Activated T-helper 2 cell treated with anti-CD3 and anti-CD28 coated beads, Interferon-gamma antibody, Interleukin-2, Interleukin-4, amounts not matched to agents 10 μg/mL and 5 μg/mL and 100 μg/mL, durations not matched to agents 14 hours and 24 hours and 36 hours (primary cell): ENCODE measurements at regions not wholly inside any gene's neighbourhood (a gene's known extent, or its start where the extent isn't known, plus 50 kb on each side); places are given as distances from the start of the nearest gene placed in this dataset.

ENCODE experiments used
- DNase-seq: peaks from one replicate; pipeline ENCODE4 v3.0.0; 2021; ENCODE audit warnings: low spot score
- H3K27ac Mint-ChIP-seq: one replicate; pipeline ENCODE4 v1.8.0; 2021; ENCODE audit warnings: mixed read lengths
- H3K27me3 Mint-ChIP-seq: one replicate; pipeline ENCODE4 v1.8.0; 2021; ENCODE audit warnings: low read depth, mixed read lengths
- H3K36me3 Mint-ChIP-seq: one replicate; pipeline ENCODE4 v1.8.0; 2021; ENCODE audit warnings: low read depth, mixed read lengths
- H3K4me1 Mint-ChIP-seq: one replicate; pipeline ENCODE4 v1.8.0; 2021; ENCODE audit warnings: low read depth, mixed read lengths
- H3K4me3 Mint-ChIP-seq: one replicate; pipeline ENCODE4 v1.8.0; 2021; ENCODE audit warnings: low read depth, mild to moderate bottlenecking, moderate library complexity, mixed read lengths
- H3K9me3 Mint-ChIP-seq: one replicate; pipeline ENCODE4 v1.8.0; 2021; ENCODE audit warnings: mixed read lengths
- intact Hi-C: fragments of 100-400 bp; cut with micrococcal nuclease; formaldehyde crosslinking; loops from one replicate; pipeline ENCODE4 v1.15.1; 2023

- Mint-ChIP-seq H3K27me3 (peaks cover 5% of the 10 kb centered on the region), H3K4me3 (no peak overlapping the region), H3K36me3 (no peaks in the 10 kb centered on the region), H3K27ac (no peak overlapping the region), H3K4me1 (no peaks in the 10 kb centered on the region), H3K9me3 (peaks cover 10% of the 10 kb centered on the region)
- intact Hi-C loops: no loop called here
- DNase-seq: no peak
Measured at GRCh38 chr14:101483829-101484228, 77.5 kb upstream of the DIO3 start.

- intact Hi-C loops: no loop called here
- no peak for DNase-seq
- Mint-ChIP-seq H3K36me3 (no peaks in the 10 kb centered on the region), H3K27me3 (peaks cover 2% of the 10 kb centered on the region), H3K27ac (no peak overlapping the region), H3K9me3 (peaks cover 5% of the 10 kb centered on the region), H3K4me1 (no peaks in the 10 kb centered on the region), H3K4me3 (no peak overlapping the region)
Measured at GRCh38 chr14:101489092-101489760, 72.1 kb upstream of the DIO3 start.

DNA sequence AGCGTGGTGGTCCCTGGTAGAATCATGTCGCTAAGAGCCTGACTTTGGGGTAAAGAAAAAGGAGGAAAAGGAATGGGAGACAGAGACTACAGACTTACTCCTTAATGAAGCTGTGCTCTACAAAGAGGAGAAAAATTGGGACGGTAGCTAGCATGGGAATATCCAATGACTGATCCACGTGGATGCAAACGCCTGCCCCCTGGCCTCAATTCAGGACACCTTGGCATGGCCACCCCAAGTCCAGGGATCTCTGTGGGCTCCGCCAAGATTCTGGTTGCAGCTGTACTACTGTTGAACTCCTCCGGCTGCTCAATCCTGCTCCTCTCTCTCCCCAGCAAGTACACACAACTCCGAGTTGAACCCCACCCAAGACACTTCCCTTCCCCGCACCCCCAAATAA is 70.5 kb upstream of the DIO3 start:
- DNase-seq: no peak
- Mint-ChIP-seq H3K4me1 (no peaks in the 10 kb centered on the region), H3K9me3 (peaks cover 5% of the 10 kb centered on the region), H3K27me3 (no peaks in the 10 kb centered on the region), H3K27ac (no peak overlapping the region), H3K4me3 (no peak overlapping the region), H3K36me3 (no peaks in the 10 kb centered on the region)
- intact Hi-C loops: no loop called here

- Mint-ChIP-seq H3K27me3 (no peaks in the 10 kb centered on the region), H3K36me3 (no peaks in the 10 kb centered on the region), H3K27ac (no peak overlapping the region), H3K4me1 (no peaks in the 10 kb centered on the region), H3K4me3 (no peak overlapping the region), H3K9me3 (peaks cover 2% of the 10 kb centered on the region)
- DNase-seq: no peak
- intact Hi-C loops: no loop called here
Measured at GRCh38 chr14:101491841-101492240, 69.5 kb upstream of the DIO3 start.

- Mint-ChIP-seq H3K27me3 (no peaks in the 10 kb centered on the region), H3K27ac (no peak overlapping the region), H3K4me1 (no peaks in the 10 kb centered on the region), H3K9me3 (no peaks in the 10 kb centered on the region), H3K36me3 (no peaks in the 10 kb centered on the region), H3K4me3 (no peak overlapping the region)
- DNase-seq: no peak
- intact Hi-C loops: no loop called here
Measured at GRCh38 chr14:101492716-101493115, 68.6 kb upstream of the DIO3 start.

DNA sequence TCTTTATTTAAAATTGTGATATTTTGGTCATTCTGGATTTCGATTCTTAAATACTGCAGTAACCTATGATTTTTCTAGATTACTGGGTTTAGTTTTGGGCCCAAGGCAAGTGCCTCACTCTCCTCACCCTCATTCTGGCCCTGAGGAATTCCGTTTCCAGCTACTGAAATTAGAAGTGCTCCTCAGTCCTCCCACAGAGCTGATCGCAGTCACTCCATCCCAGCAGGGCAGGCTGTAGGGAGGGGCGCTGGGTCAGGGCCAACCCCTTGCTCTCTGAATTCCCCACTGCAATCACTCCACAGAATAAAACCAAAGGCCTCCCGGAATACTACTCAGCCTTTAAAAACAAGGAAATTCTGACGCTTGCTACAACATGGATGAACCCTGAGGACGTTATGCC is 66.5 kb upstream of the DIO3 start:
- no peaks in the 10 kb centered on the region for H3K27me3 Mint-ChIP-seq
- intact Hi-C loops: no loop called here
- no peak overlapping the region for H3K27ac Mint-ChIP-seq

GRCh38 chr14:101495284-101495683 is 66.0 kb upstream of the DIO3 start:
- Mint-ChIP-seq H3K4me3 (no peak overlapping the region), H3K4me1 (no peaks in the 10 kb centered on the region)
- intact Hi-C loops: no loop called here

More for the DNA sequence above, 66.5 kb upstream of the DIO3 start:
- Mint-ChIP-seq H3K4me3 (no peak overlapping the region), H3K36me3 (no peaks in the 10 kb centered on the region), H3K4me1 (no peaks in the 10 kb centered on the region), H3K9me3 (no peaks in the 10 kb centered on the region)
- no peak for DNase-seq

GRCh38 chr14:101495827-101496775 is 65.2 kb upstream of the DIO3 start:
- no peak overlapping the region for H3K27ac Mint-ChIP-seq
- DNase-seq: no peak
- no peaks in the 10 kb centered on the region for H3K36me3 Mint-ChIP-seq
- intact Hi-C loops: no loop called here
- H3K4me1 Mint-ChIP-seq: no peaks in the 10 kb centered on the region
- H3K27me3 Mint-ChIP-seq: no peaks in the 10 kb centered on the region
- no peaks in the 10 kb centered on the region for H3K9me3 Mint-ChIP-seq
- no peak overlapping the region for H3K4me3 Mint-ChIP-seq

More at GRCh38 chr14:101495284-101495683, 66.0 kb upstream of the DIO3 start:
- Mint-ChIP-seq H3K9me3 (no peaks in the 10 kb centered on the region), H3K27ac (no peak overlapping the region), H3K36me3 (no peaks in the 10 kb centered on the region), H3K27me3 (no peaks in the 10 kb centered on the region)
- no peak for DNase-seq

- Mint-ChIP-seq H3K4me1 (no peaks in the 10 kb centered on the region), H3K9me3 (no peaks in the 10 kb centered on the region), H3K4me3 (no peak overlapping the region), H3K36me3 (no peaks in the 10 kb centered on the region), H3K27ac (no peak overlapping the region), H3K27me3 (no peaks in the 10 kb centered on the region)
- intact Hi-C loops: no loop called here
- no peak for DNase-seq
Measured at GRCh38 chr14:101496776-101497683, 64.3 kb upstream of the DIO3 start.

- no peak for DNase-seq
- H3K36me3 Mint-ChIP-seq: no peaks in the 10 kb centered on the region
- H3K4me3 Mint-ChIP-seq: no peak overlapping the region
- no peaks in the 10 kb centered on the region for H3K27me3 Mint-ChIP-seq
- H3K9me3 Mint-ChIP-seq: no peaks in the 10 kb centered on the region
- intact Hi-C loops: no loop called here
- no peaks in the 10 kb centered on the region for H3K4me1 Mint-ChIP-seq
- no peak overlapping the region for H3K27ac Mint-ChIP-seq
Measured at GRCh38 chr14:101497684-101498525, 63.4 kb upstream of the DIO3 start.

GRCh38 chr14:101498526-101498860 is 62.8 kb upstream of the DIO3 start:
- no peaks in the 10 kb centered on the region for H3K4me1 Mint-ChIP-seq
- no peaks in the 10 kb centered on the region for H3K36me3 Mint-ChIP-seq
- H3K27ac Mint-ChIP-seq: no peak overlapping the region
- H3K9me3 Mint-ChIP-seq: no peaks in the 10 kb centered on the region
- intact Hi-C loops: no loop called here
- H3K27me3 Mint-ChIP-seq: no peaks in the 10 kb centered on the region
- DNase-seq: no peak
- H3K4me3 Mint-ChIP-seq: no peak overlapping the region

DNA sequence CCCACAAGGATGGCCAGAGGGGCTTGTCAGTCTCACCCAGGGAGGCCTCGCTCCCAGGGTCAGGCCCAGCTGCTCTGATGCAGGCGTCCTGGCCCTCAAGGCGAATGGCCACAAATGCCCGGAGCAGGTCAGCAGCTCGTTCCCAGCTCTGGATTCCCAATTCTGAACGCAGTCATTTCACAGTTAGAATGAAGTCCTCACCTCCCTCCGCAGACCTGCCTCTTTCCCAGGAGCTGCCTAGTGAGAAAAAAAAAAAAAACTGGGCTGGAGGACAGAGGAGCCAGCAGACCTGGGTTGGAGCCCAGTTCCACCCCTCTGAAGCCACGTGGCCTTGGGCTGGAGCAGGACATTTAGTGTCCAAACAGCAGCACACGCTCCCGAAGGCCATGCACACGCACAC is 62.2 kb upstream of the DIO3 start:
- no peak for DNase-seq
- Mint-ChIP-seq H3K27me3 (no peaks in the 10 kb centered on the region), H3K27ac (no peak overlapping the region), H3K36me3 (no peaks in the 10 kb centered on the region), H3K4me3 (no peak overlapping the region), H3K4me1 (no peaks in the 10 kb centered on the region), H3K9me3 (no peaks in the 10 kb centered on the region)
- intact Hi-C loops: no loop called here
